ENCODE measurements at regions not wholly inside any gene's neighbourhood (a gene's known extent, or its start where the extent isn't known, plus 50 kb on each side); places are given as distances from the start of the nearest gene placed in this dataset.

GRCh38 chr6:15061908-15062515, 183.9 kb upstream of the JARID2 start:
- TF ChIP-seq EZH2 (IDR thresholded peaks at IDR 0.05; ENCODE audit: insufficient read depth, poor library complexity, severe bottlenecking) (no peak), EZH2phosphoT487 (IDR thresholded peaks at IDR 0.05; ENCODE audit: insufficient read depth, low read depth) (no peak)

All from GM23248 (cell line).